ENCODE measurements at regions not wholly inside any gene's neighbourhood (a gene's known extent, or its start where the extent isn't known, plus 50 kb on each side); places are given as distances from the start of the nearest gene placed in this dataset.

DNA sequence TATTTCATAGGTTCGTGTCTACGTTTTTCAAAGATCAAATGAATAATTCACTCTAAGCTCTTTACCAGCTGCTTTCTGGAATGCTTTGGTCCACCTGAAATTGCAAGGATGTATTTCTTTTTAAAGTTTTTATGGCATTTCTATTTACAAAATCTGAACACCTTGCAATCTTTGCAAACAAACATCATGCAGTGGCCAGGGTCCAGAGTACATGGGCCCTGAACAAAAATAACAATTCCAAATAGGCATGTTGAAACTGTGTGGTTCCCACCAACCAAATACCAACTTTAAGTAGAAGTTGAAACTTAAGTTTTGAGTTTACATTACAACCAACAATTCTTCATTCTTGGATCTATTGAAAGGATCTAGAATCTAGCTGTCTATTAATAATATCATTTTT lies 180.1 kb upstream of the FTMT start:
- Histone ChIP-seq H4K20me1 (ENCODE audit: insufficient read depth, low read length) (no peaks in the 10 kb centered on the region), H4K5ac (ENCODE audit: low read depth, low read length) (no peak overlapping the region), H3K18ac (ENCODE audit: low read depth, low read length) (no peak overlapping the region), H3K9me1 (ENCODE audit: insufficient read depth, low read length) (no peaks in the 10 kb centered on the region), H4K8ac (ENCODE audit: low read depth in 2 of 2, low read length in 2 of 2) (no peak overlapping the region), H2AK9ac (replicated peaks; ENCODE audit: low read depth, low read length, poor library complexity) (no peak overlapping the region), H3K4me2 (ENCODE audit: low read depth, low read length) (no peak overlapping the region), H3K27me3 (ENCODE audit: control insufficient read depth, insufficient read depth, low read length) (no peaks in the 10 kb centered on the region), H2BK5ac (ENCODE audit: low read depth, low read length, poor library complexity, severe bottlenecking) (no peak overlapping the region), H3K4me3 (ENCODE audit: insufficient read depth, low read depth, low read length) (no peak overlapping the region), H3K23ac (ENCODE audit: low read depth, low read length) (no peak overlapping the region), H3K36me3 (ENCODE audit: control insufficient read depth, insufficient read depth, low read length) (no peaks in the 10 kb centered on the region), H3K4me1 (ENCODE audit: control insufficient read depth, insufficient read depth, low read length) (no peaks in the 10 kb centered on the region), H2AK5ac (ENCODE audit: low read depth, low read length) (no peak overlapping the region), H3K9ac (ENCODE audit: low read depth, low read length) (no peak overlapping the region), H3K4ac (ENCODE audit: low read depth, low read length) (no peak overlapping the region), H2BK15ac (ENCODE audit: low read depth, low read length) (no peak overlapping the region), H3K79me1 (ENCODE audit: low read depth in 1 of 2, low read length in 2 of 2) (no peaks in the 10 kb centered on the region), H2AFZ (replicated peaks; ENCODE audit: low read length, poor library complexity) (no peak overlapping the region), H4K91ac (ENCODE audit: insufficient read depth, low read depth, low read length) (no peak overlapping the region), H3K9me3 (ENCODE audit: control insufficient read depth, insufficient read depth, low read length) (no peaks in the 10 kb centered on the region), H3K27ac (ENCODE audit: insufficient read depth, low read length) (no peak overlapping the region), H2BK120ac (ENCODE audit: low read depth, low read length) (no peak overlapping the region), H3K56ac (ENCODE audit: extremely low read depth, insufficient read depth, low read length) (no peak overlapping the region), H2BK20ac (ENCODE audit: low read depth, low read length) (no peak overlapping the region), H3K14ac (replicated peaks; ENCODE audit: low read depth, low read length) (no peak overlapping the region)
- ChIA-PET CTCF (no interaction called here), POLR2A (ENCODE audit: unreplicated experiment) (no interaction called here)
- in situ Hi-C loops (cut with MboI; ENCODE audit: low sequenced_read_pairs) (no loop called here), dilution Hi-C loops (cut with HindIII; ENCODE audit: low sequenced_read_pairs, unreplicated experiment) (no loop called here), intact Hi-C loops (cut with micrococcal nuclease) (no loop called here)
- no peak for ATAC-seq (ENCODE audit: low read depth)
- TF ChIP-seq, protein P1, sequence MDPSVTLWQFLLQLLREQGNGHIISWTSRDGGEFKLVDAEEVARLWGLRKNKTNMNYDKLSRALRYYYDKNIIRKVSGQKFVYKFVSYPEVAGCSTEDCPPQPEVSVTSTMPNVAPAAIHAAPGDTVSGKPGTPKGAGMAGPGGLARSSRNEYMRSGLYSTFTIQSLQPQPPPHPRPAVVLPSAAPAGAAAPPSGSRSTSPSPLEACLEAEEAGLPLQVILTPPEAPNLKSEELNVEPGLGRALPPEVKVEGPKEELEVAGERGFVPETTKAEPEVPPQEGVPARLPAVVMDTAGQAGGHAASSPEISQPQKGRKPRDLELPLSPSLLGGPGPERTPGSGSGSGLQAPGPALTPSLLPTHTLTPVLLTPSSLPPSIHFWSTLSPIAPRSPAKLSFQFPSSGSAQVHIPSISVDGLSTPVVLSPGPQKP (IDR thresholded peaks at IDR 0.05; ENCODE audit: borderline replicate concordance, low read depth, low read length) = no peak
- TF ChIP-seq RAD21 (IDR thresholded peaks at IDR 0.05; ENCODE audit: low read length) (no peak), MAZ (IDR thresholded peaks at IDR 0.05; ENCODE audit: borderline replicate concordance, low read depth, low read length) (no peak), CEBPB (IDR thresholded peaks at IDR 0.05; ENCODE audit: low read depth, low read length) (no peak), FOS (IDR thresholded peaks at IDR 0.05; ENCODE audit: low read depth, low read length) (no peak)
- WGBS, 2 experiments (ENCODE audit: extremely low coverage in 2 of 2, insufficient read length in 1 of 2) = no CpG with 5 or more reads among the region's 2 CpGs
- DNase-seq = no peak
- BruUV-seq (replicated peaks) = no TSS peak

All from IMR-90 (cell line).